Smooth muscle cell (in vitro differentiated cells): ENCODE measurements at regions not wholly inside any gene's neighbourhood (a gene's known extent, or its start where the extent isn't known, plus 50 kb on each side); places are given as distances from the start of the nearest gene placed in this dataset.

Experiments
- DNase-seq: peaks from one replicate; lab custom pipeline; 2025; ENCODE audit not compliant: unreplicated experiment; lab: John Stamatoyannopoulos, UW
- H2AFZ ChIP-seq: fragments of 200-600 bp; sonication (generic); 2 replicates; pipeline ENCODE4 v1.6.0; 2016; ENCODE audit warnings: antibody characterized with exemption, low read depth, mild to moderate bottlenecking
- H3F3A ChIP-seq: fragments of 200-600 bp; sonication (generic); 2 replicates; pipeline ENCODE4 v1.6.0; 2017; ENCODE audit warnings: antibody characterized with exemption, low read depth
- H3K27ac ChIP-seq: fragments of 200-600 bp; sonication (generic); 2 replicates; pipeline ENCODE4 v1.5.1; 2016; ENCODE audit warnings: low read depth, mild to moderate bottlenecking
- H3K27me3 ChIP-seq: fragments of 200-600 bp; sonication (generic); 2 replicates; pipeline ENCODE4 v1.6.1; 2016; ENCODE audit warnings: low read depth, mild to moderate bottlenecking
- H3K36me3 ChIP-seq: fragments of 200-600 bp; sonication (generic); 2 replicates; pipeline ENCODE4 v1.5.1; 2016; ENCODE audit warnings: low read depth
- H3K4me1 ChIP-seq: fragments of 200-600 bp; sonication (generic); 2 replicates; pipeline ENCODE4 v1.5.1; 2016; ENCODE audit warnings: low read depth
- H3K4me2 ChIP-seq: fragments of 200-600 bp; sonication (generic); 2 replicates; pipeline ENCODE4 v1.6.0; 2016; ENCODE audit warnings: mild to moderate bottlenecking
- H3K4me3 ChIP-seq: fragments of 200-600 bp; sonication (generic); 2 replicates; pipeline ENCODE4 v1.5.1; 2016; ENCODE audit warnings: mild to moderate bottlenecking
- H3K79me2 ChIP-seq: fragments of 200-600 bp; sonication (generic); 2 replicates; pipeline ENCODE4 v1.6.0; 2016; ENCODE audit warnings: low read depth, mild to moderate bottlenecking
- H3K9ac ChIP-seq: fragments of 200-600 bp; sonication (generic); 2 replicates; pipeline ENCODE4 v1.6.0; 2016; ENCODE audit warnings: low read depth
- H3K9me3 ChIP-seq: fragments of 200-600 bp; sonication (generic); replicated peaks from 2 replicates; pipeline ENCODE4 v1.5.1; 2016; ENCODE audit warnings: low read depth
- H4K20me1 ChIP-seq: fragments of 200-600 bp; sonication (generic); 2 replicates; pipeline ENCODE4 v1.6.0; 2016; ENCODE audit warnings: low read depth
- WGBS: methylation state at CpG from one replicate; pipeline ENCODE4 v1.1.7; 2016; ENCODE audit warnings: low lambda C conversion rate; 5-methylcytosine and 5-hydroxymethylcytosine counted together
- TF ChIP-seq, protein P1 (sequence below): fragments of 200-600 bp; sonication (generic); IDR thresholded peaks from 2 replicates; pipeline ENCODE4 v1.5.1; 2017; ENCODE audit warnings: borderline replicate concordance, mild to moderate bottlenecking, antibody characterized with exemption; ENCODE audit not compliant: insufficient read depth, poor library complexity, severe bottlenecking

DNA sequence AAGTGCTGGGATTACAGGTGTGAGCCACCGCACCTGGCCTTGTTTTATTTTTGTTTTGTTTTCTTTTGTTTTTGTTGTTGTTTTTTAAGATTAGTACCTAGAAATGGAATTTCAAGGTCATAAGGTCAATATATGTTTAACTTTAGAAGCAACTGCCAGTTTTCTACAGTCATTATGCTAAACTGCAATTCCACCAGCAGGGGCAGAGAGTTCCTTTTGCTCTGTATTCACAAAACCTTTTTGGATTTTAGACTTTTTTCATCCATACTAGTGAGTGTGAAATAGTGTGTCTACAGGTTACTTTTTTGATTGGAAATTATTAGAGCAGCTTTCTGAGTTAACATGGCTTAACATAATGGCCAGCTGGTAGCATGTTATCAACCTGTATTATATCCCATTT, 580.6 kb downstream of the TRIML1 start:
- 100% methylated on average over 1 of the region's 1 CpG for WGBS
- no peak overlapping the region for H3K27ac ChIP-seq
- no peaks in the 10 kb centered on the region for H3K4me1 ChIP-seq
- no peaks in the 10 kb centered on the region for H3K36me3 ChIP-seq
- no peak for DNase-seq
- TF ChIP-seq, protein P1, sequence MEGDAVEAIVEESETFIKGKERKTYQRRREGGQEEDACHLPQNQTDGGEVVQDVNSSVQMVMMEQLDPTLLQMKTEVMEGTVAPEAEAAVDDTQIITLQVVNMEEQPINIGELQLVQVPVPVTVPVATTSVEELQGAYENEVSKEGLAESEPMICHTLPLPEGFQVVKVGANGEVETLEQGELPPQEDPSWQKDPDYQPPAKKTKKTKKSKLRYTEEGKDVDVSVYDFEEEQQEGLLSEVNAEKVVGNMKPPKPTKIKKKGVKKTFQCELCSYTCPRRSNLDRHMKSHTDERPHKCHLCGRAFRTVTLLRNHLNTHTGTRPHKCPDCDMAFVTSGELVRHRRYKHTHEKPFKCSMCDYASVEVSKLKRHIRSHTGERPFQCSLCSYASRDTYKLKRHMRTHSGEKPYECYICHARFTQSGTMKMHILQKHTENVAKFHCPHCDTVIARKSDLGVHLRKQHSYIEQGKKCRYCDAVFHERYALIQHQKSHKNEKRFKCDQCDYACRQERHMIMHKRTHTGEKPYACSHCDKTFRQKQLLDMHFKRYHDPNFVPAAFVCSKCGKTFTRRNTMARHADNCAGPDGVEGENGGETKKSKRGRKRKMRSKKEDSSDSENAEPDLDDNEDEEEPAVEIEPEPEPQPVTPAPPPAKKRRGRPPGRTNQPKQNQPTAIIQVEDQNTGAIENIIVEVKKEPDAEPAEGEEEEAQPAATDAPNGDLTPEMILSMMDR = peak; percentile 21
- no peak overlapping the region for H3K4me2 ChIP-seq
- H3K9ac ChIP-seq = no peak overlapping the region
- no peaks in the 10 kb centered on the region for H3K79me2 ChIP-seq
- H3K27me3 ChIP-seq = no peaks in the 10 kb centered on the region
- H4K20me1 ChIP-seq = no peaks in the 10 kb centered on the region
- H3K4me3 ChIP-seq = no peak overlapping the region
- H3K9me3 ChIP-seq = no peaks in the 10 kb centered on the region
- no peak overlapping the region for H2AFZ ChIP-seq
- H3F3A ChIP-seq = no peaks in the 10 kb centered on the region

DNA sequence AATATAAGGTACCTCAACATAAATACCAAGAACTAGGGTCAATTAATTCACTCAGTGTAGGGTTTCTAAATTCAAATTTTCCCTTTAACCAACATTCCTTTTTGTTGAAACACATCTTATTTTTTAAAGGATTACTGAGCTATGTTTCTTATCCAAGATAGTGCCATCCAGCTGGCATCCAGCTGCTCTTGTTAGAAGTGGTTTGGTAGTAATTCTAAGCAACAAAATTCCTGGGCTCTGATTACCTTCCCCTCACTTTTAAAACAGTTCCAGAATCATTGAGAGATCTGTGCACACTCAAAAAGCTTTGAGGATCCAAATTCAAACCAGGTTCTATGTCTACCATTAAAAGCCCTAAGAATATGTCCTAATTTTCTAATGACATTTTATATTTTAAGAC, 583.7 kb downstream of the TRIML1 start:
- H3K9me3 ChIP-seq = no peaks in the 10 kb centered on the region
- no peak for DNase-seq
- TF ChIP-seq, protein P1 = no peak

DNA sequence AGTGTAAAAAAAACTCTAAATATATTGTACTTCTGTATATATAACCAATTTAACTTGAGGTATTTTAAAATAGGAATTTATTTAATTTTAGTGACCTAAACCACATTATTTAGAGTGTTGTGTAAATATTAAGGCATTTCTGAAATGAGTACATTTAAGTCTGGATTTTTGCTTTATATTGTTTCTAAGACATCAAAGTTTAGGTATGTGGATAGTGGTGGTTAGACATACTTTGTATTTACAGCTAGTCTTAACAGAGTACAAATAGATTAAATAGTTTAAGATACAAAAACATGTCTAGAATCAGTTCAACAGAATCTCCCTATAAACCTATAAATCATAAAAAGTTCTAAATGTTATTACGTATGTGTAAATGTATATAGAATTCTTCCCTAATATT, 588.5 kb downstream of the TRIML1 start:
- H3K9me3 ChIP-seq = no peaks in the 10 kb centered on the region
- H3K4me3 ChIP-seq = no peak overlapping the region
- no peak for DNase-seq
- no peaks in the 10 kb centered on the region for H3K4me1 ChIP-seq
- H3K36me3 ChIP-seq = no peaks in the 10 kb centered on the region
- 96% methylated on average over 1 of the region's 1 CpG for WGBS
- H4K20me1 ChIP-seq = no peaks in the 10 kb centered on the region
- no peak overlapping the region for H3K9ac ChIP-seq
- H2AFZ ChIP-seq = peak overlapping the region; percentile 57
- no peak overlapping the region for H3K4me2 ChIP-seq
- H3K79me2 ChIP-seq = no peaks in the 10 kb centered on the region
- H3F3A ChIP-seq = no peaks in the 10 kb centered on the region
- H3K27me3 ChIP-seq = no peaks in the 10 kb centered on the region
- no peak overlapping the region for H3K27ac ChIP-seq
- TF ChIP-seq, protein P1 = no peak

More for the DNA sequence above, 583.7 kb downstream of the TRIML1 start:
- H3F3A ChIP-seq = no peaks in the 10 kb centered on the region
- no peak overlapping the region for H3K9ac ChIP-seq
- peak overlapping the region; percentile 41 for H3K4me2 ChIP-seq
- H4K20me1 ChIP-seq = no peaks in the 10 kb centered on the region
- no peaks in the 10 kb centered on the region for H3K27me3 ChIP-seq
- no peaks in the 10 kb centered on the region for H3K36me3 ChIP-seq
- no peak overlapping the region for H2AFZ ChIP-seq
- no peak overlapping the region for H3K4me3 ChIP-seq
- H3K4me1 ChIP-seq = no peaks in the 10 kb centered on the region
- no peak overlapping the region for H3K27ac ChIP-seq
- H3K79me2 ChIP-seq = no peaks in the 10 kb centered on the region

DNA sequence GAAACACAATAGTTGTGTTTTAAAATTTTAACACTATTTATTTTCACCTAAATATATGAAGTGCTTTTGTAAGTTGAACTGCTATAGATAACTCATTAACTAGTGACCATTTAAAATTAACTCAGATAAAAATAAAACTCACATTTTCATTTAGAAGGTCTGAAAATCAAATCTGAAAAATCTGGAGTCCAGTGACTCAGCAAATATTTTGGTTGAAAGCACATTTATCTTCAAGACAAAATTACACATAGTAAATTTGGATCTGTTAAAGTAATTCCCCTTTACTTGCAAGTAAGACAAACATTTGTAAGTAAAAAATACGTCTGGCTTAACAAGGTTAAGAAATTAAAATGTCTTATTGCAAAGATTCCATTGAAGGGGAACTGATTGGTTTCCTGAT, 589.1 kb downstream of the TRIML1 start:
- no peak for DNase-seq
- Histone ChIP-seq H3K4me3 (no peak overlapping the region), H3K4me1 (no peaks in the 10 kb centered on the region), H3K4me2 (no peak overlapping the region), H3K27ac (no peak overlapping the region), H3K9me3 (no peaks in the 10 kb centered on the region), H3K9ac (no peak overlapping the region), H3K27me3 (no peaks in the 10 kb centered on the region), H3K36me3 (no peaks in the 10 kb centered on the region), H3K79me2 (no peaks in the 10 kb centered on the region), H3F3A (no peaks in the 10 kb centered on the region), H2AFZ (peak overlapping the region; percentile 76), H4K20me1 (no peaks in the 10 kb centered on the region)
- WGBS = 44% methylated on average over 1 of the region's 1 CpG
- TF ChIP-seq, protein P1 = no peak
